AG04449 (cell line): ENCODE measurements at regions not wholly inside any gene's neighbourhood (a gene's known extent, or its start where the extent isn't known, plus 50 kb on each side); places are given as distances from the start of the nearest gene placed in this dataset.

ENCODE experiments used
- CTCF ChIA-PET: fragments of 350-600 bp; formaldehyde crosslinking; extraction: SDS; loops from one replicate; lab custom pipeline; 2021; ENCODE audit warnings: antibody characterized with exemption; lab: Yijun Ruan, JAX
- POLR2A ChIA-PET: fragments of 400-600, 350-600 bp; formaldehyde crosslinking; extraction: SDS; loops from one replicate; lab custom pipeline; 2020; ENCODE audit warnings: antibody characterized with exemption, inconsistent platforms; lab: Yijun Ruan, JAX
- DNase-seq: peaks from one replicate; pipeline ENCODE4 v3.0.0-alpha.2; 2010; ENCODE audit warnings: low read depth, low spot score
- H3K4me3 ChIP-seq: 2 replicates; pipeline ENCODE4 v1.5.1; 2011; ENCODE audit warnings: low read depth, mild to moderate bottlenecking, control low read depth, low read length
- TF ChIP-seq, protein P1 (sequence below): IDR thresholded peaks from one replicate; pipeline ENCODE4 v1.5.1; 2011; ENCODE audit warnings: mild to moderate bottlenecking, moderate library complexity, low read length, control low read depth, inconsistent platforms; ENCODE audit not compliant: insufficient read depth; ENCODE audit errors: missing control alignments

DNA sequence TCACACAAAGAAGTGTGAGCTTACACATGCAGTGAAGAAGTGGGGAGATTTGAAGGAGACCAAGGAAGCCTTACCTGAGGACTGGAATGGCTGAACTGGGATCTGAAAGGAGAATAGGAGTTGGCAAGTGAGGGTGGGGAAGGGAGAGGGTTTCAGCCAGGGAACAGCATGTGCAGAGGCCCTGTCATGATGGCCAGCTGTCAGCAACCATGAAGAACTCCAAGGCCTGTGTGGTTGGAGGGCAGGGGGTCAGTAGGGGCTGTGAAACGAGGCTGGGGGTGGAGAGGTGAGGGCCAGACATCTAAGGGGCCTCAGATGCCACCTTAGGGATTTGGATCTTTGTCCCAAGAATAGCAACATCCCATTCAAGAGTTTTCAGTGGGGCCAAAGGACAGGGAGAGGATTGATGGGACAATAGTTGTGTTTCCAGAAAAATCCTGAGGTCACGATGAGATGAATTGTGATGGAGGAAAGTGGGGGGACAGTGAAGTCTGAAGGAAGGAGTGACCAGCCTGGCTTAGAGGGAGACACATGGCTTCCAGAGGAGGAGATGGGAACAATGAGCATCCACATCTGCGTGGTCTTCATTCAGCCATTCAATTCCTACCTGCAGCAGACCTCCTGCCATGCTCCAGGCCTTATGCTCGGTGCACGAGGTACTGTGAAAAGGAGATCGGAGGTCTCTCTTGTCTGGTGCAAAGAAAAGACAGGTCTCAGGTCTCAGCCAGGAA, 187.6 kb downstream of the MATN1 start:
- H3K4me3 ChIP-seq: no peak overlapping the region
- no peak for DNase-seq
- POLR2A ChIA-PET: no interaction called here
- TF ChIP-seq, protein P1, sequence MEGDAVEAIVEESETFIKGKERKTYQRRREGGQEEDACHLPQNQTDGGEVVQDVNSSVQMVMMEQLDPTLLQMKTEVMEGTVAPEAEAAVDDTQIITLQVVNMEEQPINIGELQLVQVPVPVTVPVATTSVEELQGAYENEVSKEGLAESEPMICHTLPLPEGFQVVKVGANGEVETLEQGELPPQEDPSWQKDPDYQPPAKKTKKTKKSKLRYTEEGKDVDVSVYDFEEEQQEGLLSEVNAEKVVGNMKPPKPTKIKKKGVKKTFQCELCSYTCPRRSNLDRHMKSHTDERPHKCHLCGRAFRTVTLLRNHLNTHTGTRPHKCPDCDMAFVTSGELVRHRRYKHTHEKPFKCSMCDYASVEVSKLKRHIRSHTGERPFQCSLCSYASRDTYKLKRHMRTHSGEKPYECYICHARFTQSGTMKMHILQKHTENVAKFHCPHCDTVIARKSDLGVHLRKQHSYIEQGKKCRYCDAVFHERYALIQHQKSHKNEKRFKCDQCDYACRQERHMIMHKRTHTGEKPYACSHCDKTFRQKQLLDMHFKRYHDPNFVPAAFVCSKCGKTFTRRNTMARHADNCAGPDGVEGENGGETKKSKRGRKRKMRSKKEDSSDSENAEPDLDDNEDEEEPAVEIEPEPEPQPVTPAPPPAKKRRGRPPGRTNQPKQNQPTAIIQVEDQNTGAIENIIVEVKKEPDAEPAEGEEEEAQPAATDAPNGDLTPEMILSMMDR: no peak
- CTCF ChIA-PET: no interaction called here

DNA sequence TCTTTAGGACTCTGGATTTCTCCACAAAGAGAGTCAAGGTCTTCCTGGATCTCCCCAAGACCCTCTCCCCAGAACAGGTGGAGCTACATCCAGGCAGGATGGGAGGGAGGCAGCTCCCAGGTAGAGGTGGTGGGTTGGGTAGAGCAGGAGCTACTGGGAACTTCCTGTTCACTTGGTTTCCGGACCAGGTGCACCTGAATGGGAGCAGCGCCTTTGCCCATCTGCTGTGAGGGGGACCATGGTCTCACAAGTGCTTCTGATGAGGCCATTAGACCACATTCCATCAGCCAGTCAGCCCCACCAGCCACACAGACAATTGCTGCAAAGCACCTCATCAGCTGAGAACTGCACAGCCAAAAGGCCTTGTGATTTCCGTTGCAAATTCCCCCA, 188.8 kb downstream of the MATN1 start:
- no peak for DNase-seq
- TF ChIP-seq, protein P1: no peak
- no peak overlapping the region for H3K4me3 ChIP-seq
- POLR2A ChIA-PET: no interaction called here
- CTCF ChIA-PET: no interaction called here

DNA sequence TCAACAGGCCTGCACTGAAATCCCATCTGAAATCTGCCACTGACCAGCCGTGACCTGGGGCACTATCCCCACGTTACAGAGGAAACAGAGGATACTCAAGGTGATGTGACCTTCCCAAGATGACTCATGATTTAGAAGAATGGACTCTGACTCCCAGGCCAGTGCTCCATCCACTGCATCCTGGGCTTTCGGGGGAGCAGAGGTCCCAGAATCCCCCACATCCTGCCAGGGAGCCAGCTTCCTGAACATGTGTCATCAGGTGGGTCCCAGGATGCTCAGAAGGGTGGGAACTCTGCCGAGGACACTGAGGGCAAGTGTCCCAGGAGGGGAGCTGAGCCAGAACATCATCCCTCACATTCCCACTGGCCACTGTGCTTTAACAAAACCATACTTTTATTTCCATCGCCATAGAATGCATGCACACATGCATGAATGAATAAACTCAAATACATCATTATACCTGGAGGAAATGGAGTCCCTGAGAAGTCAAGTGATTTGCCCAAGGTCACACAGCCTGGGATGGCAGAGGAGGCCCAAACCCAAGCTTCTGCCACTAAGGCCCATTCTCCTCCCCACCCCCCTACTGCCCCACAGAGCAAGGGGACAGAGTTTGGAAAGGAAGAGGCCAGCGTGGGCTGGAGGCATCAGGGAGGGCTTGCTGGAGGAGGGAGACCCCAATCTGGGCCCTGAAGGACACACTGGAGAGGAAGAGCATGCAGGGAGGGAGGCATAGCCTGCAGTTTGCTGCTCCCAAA, 189.4 kb downstream of the MATN1 start:
- ChIA-PET CTCF (no interaction called here), POLR2A (no interaction called here)
- no peak overlapping the region for H3K4me3 ChIP-seq
- TF ChIP-seq, protein P1: no peak
- DNase-seq: no peak

DNA sequence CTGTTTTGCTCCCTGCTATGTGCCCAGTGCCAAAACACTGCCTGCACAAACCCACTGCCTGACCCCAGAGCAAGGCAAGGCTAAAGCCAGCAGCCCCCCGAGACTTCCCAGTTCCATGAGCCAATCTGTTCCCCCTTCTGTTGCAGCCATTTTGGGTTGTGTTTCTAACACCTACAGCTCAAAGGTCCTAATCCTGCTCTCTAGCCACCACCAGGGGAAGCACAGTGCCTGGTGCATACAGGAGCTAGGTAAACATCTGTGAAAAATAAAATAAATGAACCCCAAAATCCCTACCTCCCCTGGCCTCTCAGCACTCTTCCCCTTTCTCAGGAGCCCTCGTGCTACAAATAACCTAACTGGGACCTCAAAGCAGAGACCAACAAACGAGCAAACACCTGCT, 190.2 kb downstream of the MATN1 start:
- ChIA-PET POLR2A (no interaction called here), CTCF (no interaction called here)
- no peak for DNase-seq
- H3K4me3 ChIP-seq: no peak overlapping the region
- TF ChIP-seq, protein P1: no peak

DNA sequence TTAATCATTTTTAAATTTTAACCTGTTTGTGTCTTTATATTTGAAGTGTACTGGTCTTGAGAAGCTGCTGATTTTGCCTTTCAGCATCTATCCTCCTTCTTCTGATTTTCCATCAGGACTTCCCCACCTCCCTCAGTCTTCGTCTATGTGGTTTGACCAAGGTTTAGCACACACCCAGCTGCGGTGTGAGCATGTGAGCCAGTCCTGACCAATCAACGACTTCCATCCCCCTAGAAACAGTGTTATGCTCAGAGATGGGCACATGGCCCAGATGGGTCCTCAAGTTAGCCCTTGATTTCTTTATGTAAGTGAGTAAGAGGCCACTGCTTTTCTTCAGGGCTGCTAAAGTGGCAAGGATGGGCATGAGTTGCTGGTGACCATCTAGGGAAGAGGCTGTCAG, 190.8 kb downstream of the MATN1 start:
- CTCF ChIA-PET: interaction anchor here (0.9 kb wide), 1 partner anchor 152 kb away, joined by 3 read pairs; no protein-coding TSS in a partner anchor
- POLR2A ChIA-PET: no interaction called here
- no peak overlapping the region for H3K4me3 ChIP-seq
- TF ChIP-seq, protein P1: no peak
- DNase-seq: no peak

DNA sequence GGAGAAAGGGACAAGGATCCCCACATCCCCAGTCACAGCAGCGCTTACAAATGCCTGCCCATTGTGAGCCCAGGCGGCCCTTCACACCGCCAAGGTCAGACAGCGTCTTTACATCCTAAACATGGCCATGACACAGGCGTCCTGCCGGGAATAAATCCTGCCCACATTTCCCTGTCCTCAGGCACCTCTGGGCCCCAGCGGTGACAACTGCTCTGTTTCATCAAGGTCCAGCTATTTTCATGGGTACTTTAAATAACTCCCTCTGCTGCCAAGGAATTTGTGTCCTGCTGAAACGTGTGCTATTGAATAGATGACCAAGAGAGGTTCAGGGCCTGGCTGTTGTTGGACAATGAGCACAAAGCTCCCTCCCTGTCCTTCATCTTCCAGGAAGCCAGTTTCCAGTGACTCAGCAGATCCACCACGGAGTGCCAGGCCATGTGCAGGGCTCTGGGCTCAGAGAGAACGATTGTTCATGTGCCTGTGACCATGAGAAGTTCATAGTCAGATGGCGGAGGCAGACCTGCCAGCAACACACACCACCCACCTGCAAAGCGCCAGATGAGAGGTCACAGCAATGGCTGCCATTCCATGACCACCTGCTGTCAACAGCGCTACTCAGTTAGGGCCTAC, 195.8 kb downstream of the MATN1 start:
- DNase-seq: no peak
- no peak overlapping the region for H3K4me3 ChIP-seq
- CTCF ChIA-PET: no interaction called here
- TF ChIP-seq, protein P1: no peak
- POLR2A ChIA-PET: no interaction called here
